ENCODE measurements at regions not wholly inside any gene's neighbourhood (a gene's known extent, or its start where the extent isn't known, plus 50 kb on each side); places are given as distances from the start of the nearest gene placed in this dataset.

DNA sequence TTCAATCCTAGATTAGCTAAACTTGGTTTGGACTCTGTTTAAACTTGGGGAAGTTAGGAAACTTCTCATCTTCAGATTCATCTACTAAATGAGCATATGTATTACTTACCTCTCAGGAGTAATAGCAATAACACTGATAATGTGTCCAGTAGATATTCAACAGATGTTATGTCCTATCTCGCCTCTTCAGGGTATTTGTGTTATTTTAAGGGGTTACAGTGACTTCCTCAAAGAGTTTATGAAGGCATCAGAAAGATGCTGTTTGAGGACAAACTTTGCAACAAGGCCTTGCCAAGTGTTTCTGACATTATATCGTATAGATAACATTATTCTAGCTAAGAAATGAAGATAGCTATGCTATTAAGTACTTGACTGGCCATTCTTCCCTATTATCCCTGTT lies 522.3 kb downstream of the IGSF11 start:
- TF ChIP-seq, protein P1, sequence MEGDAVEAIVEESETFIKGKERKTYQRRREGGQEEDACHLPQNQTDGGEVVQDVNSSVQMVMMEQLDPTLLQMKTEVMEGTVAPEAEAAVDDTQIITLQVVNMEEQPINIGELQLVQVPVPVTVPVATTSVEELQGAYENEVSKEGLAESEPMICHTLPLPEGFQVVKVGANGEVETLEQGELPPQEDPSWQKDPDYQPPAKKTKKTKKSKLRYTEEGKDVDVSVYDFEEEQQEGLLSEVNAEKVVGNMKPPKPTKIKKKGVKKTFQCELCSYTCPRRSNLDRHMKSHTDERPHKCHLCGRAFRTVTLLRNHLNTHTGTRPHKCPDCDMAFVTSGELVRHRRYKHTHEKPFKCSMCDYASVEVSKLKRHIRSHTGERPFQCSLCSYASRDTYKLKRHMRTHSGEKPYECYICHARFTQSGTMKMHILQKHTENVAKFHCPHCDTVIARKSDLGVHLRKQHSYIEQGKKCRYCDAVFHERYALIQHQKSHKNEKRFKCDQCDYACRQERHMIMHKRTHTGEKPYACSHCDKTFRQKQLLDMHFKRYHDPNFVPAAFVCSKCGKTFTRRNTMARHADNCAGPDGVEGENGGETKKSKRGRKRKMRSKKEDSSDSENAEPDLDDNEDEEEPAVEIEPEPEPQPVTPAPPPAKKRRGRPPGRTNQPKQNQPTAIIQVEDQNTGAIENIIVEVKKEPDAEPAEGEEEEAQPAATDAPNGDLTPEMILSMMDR (conservative IDR thresholded peaks at IDR 0.05; ENCODE audit: low read depth, low read length), result no peak
- TF ChIP-seq EZH2phosphoT487 (IDR thresholded peaks at IDR 0.05; ENCODE audit: borderline replicate concordance, low read length), result no peak
- TF ChIP-seq EZH2 (IDR thresholded peaks at IDR 0.05; ENCODE audit: low read length, unreplicated experiment), result no peak

Measured in PC-3 (cell line).